ENCODE measurements at regions not wholly inside any gene's neighbourhood (a gene's known extent, or its start where the extent isn't known, plus 50 kb on each side); places are given as distances from the start of the nearest gene placed in this dataset.

GRCh38 chr16:11478431-11479119, 108.1 kb downstream of the LITAF start:
- TF ChIP-seq, protein P1, sequence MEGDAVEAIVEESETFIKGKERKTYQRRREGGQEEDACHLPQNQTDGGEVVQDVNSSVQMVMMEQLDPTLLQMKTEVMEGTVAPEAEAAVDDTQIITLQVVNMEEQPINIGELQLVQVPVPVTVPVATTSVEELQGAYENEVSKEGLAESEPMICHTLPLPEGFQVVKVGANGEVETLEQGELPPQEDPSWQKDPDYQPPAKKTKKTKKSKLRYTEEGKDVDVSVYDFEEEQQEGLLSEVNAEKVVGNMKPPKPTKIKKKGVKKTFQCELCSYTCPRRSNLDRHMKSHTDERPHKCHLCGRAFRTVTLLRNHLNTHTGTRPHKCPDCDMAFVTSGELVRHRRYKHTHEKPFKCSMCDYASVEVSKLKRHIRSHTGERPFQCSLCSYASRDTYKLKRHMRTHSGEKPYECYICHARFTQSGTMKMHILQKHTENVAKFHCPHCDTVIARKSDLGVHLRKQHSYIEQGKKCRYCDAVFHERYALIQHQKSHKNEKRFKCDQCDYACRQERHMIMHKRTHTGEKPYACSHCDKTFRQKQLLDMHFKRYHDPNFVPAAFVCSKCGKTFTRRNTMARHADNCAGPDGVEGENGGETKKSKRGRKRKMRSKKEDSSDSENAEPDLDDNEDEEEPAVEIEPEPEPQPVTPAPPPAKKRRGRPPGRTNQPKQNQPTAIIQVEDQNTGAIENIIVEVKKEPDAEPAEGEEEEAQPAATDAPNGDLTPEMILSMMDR (CRISPR knock-in tag; IDR thresholded peaks at IDR 0.05) = no peak
- TF ChIP-seq EZH2 (conservative IDR thresholded peaks at IDR 0.05; ENCODE audit: low read depth, low read length) = no peak
- no peak for TF ChIP-seq RFX5 (IDR thresholded peaks at IDR 0.05; ENCODE audit: low read depth, low read length)
- no peak for TF ChIP-seq DPF2 (CRISPR knock-in tag; IDR thresholded peaks at IDR 0.05; ENCODE audit: borderline replicate concordance, low read depth)
- TF ChIP-seq CREB1 (IDR thresholded peaks at IDR 0.05) = no peak
- TF ChIP-seq CREB1 (CRISPR knock-in tag; IDR thresholded peaks at IDR 0.05) = no peak
- TF ChIP-seq CBX1 (IDR thresholded peaks at IDR 0.05; ENCODE audit: low read depth) = no peak
- TF ChIP-seq, protein P2, sequence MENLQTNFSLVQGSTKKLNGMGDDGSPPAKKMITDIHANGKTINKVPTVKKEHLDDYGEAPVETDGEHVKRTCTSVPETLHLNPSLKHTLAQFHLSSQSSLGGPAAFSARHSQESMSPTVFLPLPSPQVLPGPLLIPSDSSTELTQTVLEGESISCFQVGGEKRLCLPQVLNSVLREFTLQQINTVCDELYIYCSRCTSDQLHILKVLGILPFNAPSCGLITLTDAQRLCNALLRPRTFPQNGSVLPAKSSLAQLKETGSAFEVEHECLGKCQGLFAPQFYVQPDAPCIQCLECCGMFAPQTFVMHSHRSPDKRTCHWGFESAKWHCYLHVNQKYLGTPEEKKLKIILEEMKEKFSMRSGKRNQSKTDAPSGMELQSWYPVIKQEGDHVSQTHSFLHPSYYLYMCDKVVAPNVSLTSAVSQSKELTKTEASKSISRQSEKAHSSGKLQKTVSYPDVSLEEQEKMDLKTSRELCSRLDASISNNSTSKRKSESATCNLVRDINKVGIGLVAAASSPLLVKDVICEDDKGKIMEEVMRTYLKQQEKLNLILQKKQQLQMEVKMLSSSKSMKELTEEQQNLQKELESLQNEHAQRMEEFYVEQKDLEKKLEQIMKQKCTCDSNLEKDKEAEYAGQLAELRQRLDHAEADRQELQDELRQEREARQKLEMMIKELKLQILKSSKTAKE (CRISPR knock-in tag; IDR thresholded peaks at IDR 0.05; ENCODE audit: borderline replicate concordance) = no peak
- TF ChIP-seq HCFC1 (IDR thresholded peaks at IDR 0.05; ENCODE audit: low read depth, low read length) = no peak

Data from HepG2 (cell line).